SK-N-SH treated with all-trans-retinoic acid at 6 μM for 48 hours (cell line): ENCODE measurements at regions not wholly inside any gene's neighbourhood (a gene's known extent, or its start where the extent isn't known, plus 50 kb on each side); places are given as distances from the start of the nearest gene placed in this dataset.

Experiments used
- ATAC-seq: fragments of 200-7000 bp; cut with Tn5 transposase; 3 replicates; pipeline ENCODE4 v1.9.1; 2020; ENCODE audit warnings: mild to moderate bottlenecking, moderate library complexity
- ARNTL ChIP-seq: fragments of 450-650 bp; formaldehyde crosslinking; IDR thresholded peaks from 2 replicates; pipeline ENCODE4 v1.5.0; 2020; ENCODE audit warnings: low read depth, mild to moderate bottlenecking, moderate library complexity, borderline replicate concordance
- BACH2 ChIP-seq: fragments of 250-450 bp; sonication (Bioruptor Pico); IDR thresholded peaks from 2 replicates; pipeline ENCODE4 v1.9.0; 2021; ENCODE audit warnings: mild to moderate bottlenecking, borderline replicate concordance
- CSDC2 ChIP-seq: fragments of 250-450 bp; sonication (Bioruptor Pico); IDR thresholded peaks from 2 replicates; pipeline ENCODE4 v1.5.0; 2020; ENCODE audit warnings: mild to moderate bottlenecking, moderate library complexity
- ESRRG ChIP-seq: fragments of 250-450 bp; sonication (Bioruptor Pico); IDR thresholded peaks from 2 replicates; pipeline ENCODE4 v1.6.1; 2021; ENCODE audit warnings: mild to moderate bottlenecking
- GLIS3 ChIP-seq: fragments of 250-450 bp; sonication (Bioruptor Pico); IDR thresholded peaks from 2 replicates; pipeline ENCODE4 v1.5.0; 2020; ENCODE audit warnings: mild to moderate bottlenecking, moderate library complexity
- ISL1 ChIP-seq: fragments of 250-450 bp; sonication (Bioruptor Pico); IDR thresholded peaks from 2 replicates; pipeline ENCODE4 v2.1.2; 2022; ENCODE audit warnings: mild to moderate bottlenecking, moderate library complexity
- PPARA ChIP-seq: fragments of 250-450 bp; sonication (Bioruptor Pico); IDR thresholded peaks from 2 replicates; pipeline ENCODE4 v1.5.0; 2020; ENCODE audit warnings: mild to moderate bottlenecking, borderline replicate concordance
- RARB ChIP-seq: fragments of 250-450 bp; sonication (Bioruptor Pico); IDR thresholded peaks from 2 replicates; pipeline ENCODE4 v1.8.0; 2021; ENCODE audit warnings: mild to moderate bottlenecking, moderate library complexity
- SNAI2 ChIP-seq: fragments of 250-450 bp; sonication (Bioruptor Pico); IDR thresholded peaks from 2 replicates; pipeline ENCODE4 v1.5.0; 2020; ENCODE audit warnings: mild to moderate bottlenecking, moderate library complexity
- TCF4 ChIP-seq: fragments of 250-450 bp; sonication (Bioruptor Pico); IDR thresholded peaks from 2 replicates; pipeline ENCODE4 v1.8.0; 2021; ENCODE audit warnings: mild to moderate bottlenecking, moderate library complexity, borderline replicate concordance
- TOX ChIP-seq: fragments of 250-450 bp; sonication (Bioruptor Pico); IDR thresholded peaks from 2 replicates; pipeline ENCODE4 v1.8.0; 2021; ENCODE audit warnings: mild to moderate bottlenecking, moderate library complexity, borderline replicate concordance
- ZC3H10 ChIP-seq: fragments of 250-450 bp; sonication (Bioruptor Pico); IDR thresholded peaks from 2 replicates; pipeline ENCODE4 v1.5.1; 2021; ENCODE audit warnings: mild to moderate bottlenecking, moderate library complexity
- ZFP3 ChIP-seq: fragments of 250-450 bp; sonication (Bioruptor Pico); IDR thresholded peaks from 2 replicates; pipeline ENCODE4 v1.5.0; 2020; ENCODE audit warnings: mild to moderate bottlenecking, moderate library complexity
- ZFP30 ChIP-seq: fragments of 450-650 bp; formaldehyde crosslinking; IDR thresholded peaks from 2 replicates; pipeline ENCODE4 v1.5.0; 2022; ENCODE audit warnings: mild to moderate bottlenecking, moderate library complexity
- ZNF70 ChIP-seq: fragments of 450-650 bp; formaldehyde crosslinking; IDR thresholded peaks from 2 replicates; pipeline ENCODE4 v1.5.0; 2020; ENCODE audit warnings: mild to moderate bottlenecking, moderate library complexity
- TF ChIP-seq, protein P1 (sequence below): fragments of 250-450 bp; sonication (Bioruptor Pico); IDR thresholded peaks from 2 replicates; pipeline ENCODE4 v1.5.1; 2021; ENCODE audit warnings: mild to moderate bottlenecking, moderate library complexity
- TF ChIP-seq, protein P2 (sequence below): fragments of 250-450 bp; sonication (Bioruptor Pico); IDR thresholded peaks from 2 replicates; pipeline ENCODE4 v1.5.0; 2020; ENCODE audit warnings: mild to moderate bottlenecking, moderate library complexity
- TF ChIP-seq, protein P3 (sequence below): fragments of 250-450 bp; sonication (Bioruptor Pico); IDR thresholded peaks from 2 replicates; pipeline ENCODE4 v1.8.0; 2020; ENCODE audit warnings: mild to moderate bottlenecking, moderate library complexity, borderline replicate concordance
- TF ChIP-seq, protein P4 (sequence below): fragments of 250-450 bp; sonication (Bioruptor Pico); IDR thresholded peaks from 2 replicates; pipeline ENCODE4 v1.5.1; 2020; ENCODE audit warnings: low read depth, mild to moderate bottlenecking, moderate library complexity
- TF ChIP-seq, protein P5 (sequence below): fragments of 250-450 bp; sonication (Bioruptor Pico); IDR thresholded peaks from 2 replicates; pipeline ENCODE4 v1.8.0; 2021; ENCODE audit warnings: low read depth, mild to moderate bottlenecking, moderate library complexity, borderline replicate concordance

DNA sequence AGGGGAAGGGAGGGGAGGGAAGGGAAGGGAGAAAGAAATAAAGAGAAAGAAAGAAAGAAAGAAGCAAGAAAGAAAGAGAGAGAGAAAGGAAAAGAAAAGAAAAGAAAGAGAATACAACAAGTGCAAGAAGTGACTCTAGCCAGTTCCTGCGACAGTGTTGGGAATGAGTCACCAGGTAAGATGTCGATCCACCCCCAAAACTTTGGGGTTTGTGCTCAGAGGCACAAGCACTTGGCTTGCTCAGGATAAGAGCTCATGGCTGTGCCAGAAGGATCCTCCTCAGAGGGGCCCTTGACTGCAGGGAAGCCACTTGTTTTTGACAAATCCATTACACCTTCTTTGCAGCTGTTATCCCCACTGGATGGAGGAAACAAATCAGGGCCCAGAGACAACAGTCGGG is 137.7 kb downstream of the TMEM132E start:
- no peak for ATAC-seq
- no peak for TF ChIP-seq TOX (CRISPR knock-in tag)
- no peak for TF ChIP-seq RARB (CRISPR knock-in tag)
- TF ChIP-seq ESRRG (CRISPR knock-in tag), result no peak
- TF ChIP-seq, protein P1, sequence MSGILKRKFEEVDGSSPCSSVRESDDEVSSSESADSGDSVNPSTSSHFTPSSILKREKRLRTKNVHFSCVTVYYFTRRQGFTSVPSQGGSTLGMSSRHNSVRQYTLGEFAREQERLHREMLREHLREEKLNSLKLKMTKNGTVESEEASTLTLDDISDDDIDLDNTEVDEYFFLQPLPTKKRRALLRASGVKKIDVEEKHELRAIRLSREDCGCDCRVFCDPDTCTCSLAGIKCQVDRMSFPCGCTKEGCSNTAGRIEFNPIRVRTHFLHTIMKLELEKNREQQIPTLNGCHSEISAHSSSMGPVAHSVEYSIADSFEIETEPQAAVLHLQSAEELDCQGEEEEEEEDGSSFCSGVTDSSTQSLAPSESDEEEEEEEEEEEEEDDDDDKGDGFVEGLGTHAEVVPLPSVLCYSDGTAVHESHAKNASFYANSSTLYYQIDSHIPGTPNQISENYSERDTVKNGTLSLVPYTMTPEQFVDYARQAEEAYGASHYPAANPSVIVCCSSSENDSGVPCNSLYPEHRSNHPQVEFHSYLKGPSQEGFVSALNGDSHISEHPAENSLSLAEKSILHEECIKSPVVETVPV (CRISPR knock-in tag), result no peak
- TF ChIP-seq, protein P2, sequence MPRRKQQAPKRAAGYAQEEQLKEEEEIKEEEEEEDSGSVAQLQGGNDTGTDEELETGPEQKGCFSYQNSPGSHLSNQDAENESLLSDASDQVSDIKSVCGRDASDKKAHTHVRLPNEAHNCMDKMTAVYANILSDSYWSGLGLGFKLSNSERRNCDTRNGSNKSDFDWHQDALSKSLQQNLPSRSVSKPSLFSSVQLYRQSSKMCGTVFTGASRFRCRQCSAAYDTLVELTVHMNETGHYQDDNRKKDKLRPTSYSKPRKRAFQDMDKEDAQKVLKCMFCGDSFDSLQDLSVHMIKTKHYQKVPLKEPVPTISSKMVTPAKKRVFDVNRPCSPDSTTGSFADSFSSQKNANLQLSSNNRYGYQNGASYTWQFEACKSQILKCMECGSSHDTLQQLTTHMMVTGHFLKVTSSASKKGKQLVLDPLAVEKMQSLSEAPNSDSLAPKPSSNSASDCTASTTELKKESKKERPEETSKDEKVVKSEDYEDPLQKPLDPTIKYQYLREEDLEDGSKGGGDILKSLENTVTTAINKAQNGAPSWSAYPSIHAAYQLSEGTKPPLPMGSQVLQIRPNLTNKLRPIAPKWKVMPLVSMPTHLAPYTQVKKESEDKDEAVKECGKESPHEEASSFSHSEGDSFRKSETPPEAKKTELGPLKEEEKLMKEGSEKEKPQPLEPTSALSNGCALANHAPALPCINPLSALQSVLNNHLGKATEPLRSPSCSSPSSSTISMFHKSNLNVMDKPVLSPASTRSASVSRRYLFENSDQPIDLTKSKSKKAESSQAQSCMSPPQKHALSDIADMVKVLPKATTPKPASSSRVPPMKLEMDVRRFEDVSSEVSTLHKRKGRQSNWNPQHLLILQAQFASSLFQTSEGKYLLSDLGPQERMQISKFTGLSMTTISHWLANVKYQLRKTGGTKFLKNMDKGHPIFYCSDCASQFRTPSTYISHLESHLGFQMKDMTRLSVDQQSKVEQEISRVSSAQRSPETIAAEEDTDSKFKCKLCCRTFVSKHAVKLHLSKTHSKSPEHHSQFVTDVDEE (CRISPR knock-in tag), result no peak
- TF ChIP-seq ZFP3 (CRISPR knock-in tag), result no peak
- TF ChIP-seq, protein P3, sequence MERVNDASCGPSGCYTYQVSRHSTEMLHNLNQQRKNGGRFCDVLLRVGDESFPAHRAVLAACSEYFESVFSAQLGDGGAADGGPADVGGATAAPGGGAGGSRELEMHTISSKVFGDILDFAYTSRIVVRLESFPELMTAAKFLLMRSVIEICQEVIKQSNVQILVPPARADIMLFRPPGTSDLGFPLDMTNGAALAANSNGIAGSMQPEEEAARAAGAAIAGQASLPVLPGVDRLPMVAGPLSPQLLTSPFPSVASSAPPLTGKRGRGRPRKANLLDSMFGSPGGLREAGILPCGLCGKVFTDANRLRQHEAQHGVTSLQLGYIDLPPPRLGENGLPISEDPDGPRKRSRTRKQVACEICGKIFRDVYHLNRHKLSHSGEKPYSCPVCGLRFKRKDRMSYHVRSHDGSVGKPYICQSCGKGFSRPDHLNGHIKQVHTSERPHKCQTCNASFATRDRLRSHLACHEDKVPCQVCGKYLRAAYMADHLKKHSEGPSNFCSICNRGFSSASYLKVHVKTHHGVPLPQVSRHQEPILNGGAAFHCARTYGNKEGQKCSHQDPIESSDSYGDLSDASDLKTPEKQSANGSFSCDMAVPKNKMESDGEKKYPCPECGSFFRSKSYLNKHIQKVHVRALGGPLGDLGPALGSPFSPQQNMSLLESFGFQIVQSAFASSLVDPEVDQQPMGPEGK (CRISPR knock-in tag), result no peak
- TF ChIP-seq PPARA (CRISPR knock-in tag), result no peak
- TF ChIP-seq ZFP30 (CRISPR knock-in tag), result no peak
- TF ChIP-seq ISL1 (CRISPR knock-in tag), result no peak
- TF ChIP-seq SNAI2 (CRISPR knock-in tag), result no peak
- no peak for TF ChIP-seq ZC3H10
- no peak for TF ChIP-seq ZNF70 (CRISPR knock-in tag)
- no peak for TF ChIP-seq GLIS3

DNA sequence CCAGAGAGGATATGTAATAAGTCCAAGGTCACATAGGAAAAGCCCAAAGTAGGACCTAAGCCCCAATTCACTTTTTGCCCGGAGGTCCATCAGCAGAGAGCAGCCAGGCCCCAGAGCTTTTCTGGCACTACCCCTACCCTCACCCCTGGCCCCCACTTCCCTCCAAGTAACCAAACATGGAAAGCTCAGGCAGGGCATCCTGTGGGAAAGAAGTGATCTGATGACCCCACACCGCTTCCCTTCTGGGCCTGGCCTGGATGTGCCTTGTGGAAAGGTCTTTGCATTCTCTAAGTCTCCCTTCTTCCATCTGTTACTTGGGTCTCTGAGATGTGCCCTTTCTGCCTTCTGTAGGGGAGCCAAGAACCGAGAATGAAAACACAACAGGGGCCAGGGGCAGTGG is 136.9 kb downstream of the TMEM132E start:
- no peak for ATAC-seq
- TF ChIP-seq ZFP3 (CRISPR knock-in tag) (no peak), CSDC2 (CRISPR knock-in tag) (no peak), ESRRG (CRISPR knock-in tag) (no peak), TOX (CRISPR knock-in tag) (no peak), ISL1 (CRISPR knock-in tag) (no peak), ZNF70 (CRISPR knock-in tag) (no peak), RARB (CRISPR knock-in tag) (no peak), ZFP30 (CRISPR knock-in tag) (no peak), TCF4 (no peak), GLIS3 (no peak), SNAI2 (CRISPR knock-in tag) (no peak), ARNTL (CRISPR knock-in tag) (no peak), BACH2 (CRISPR knock-in tag) (no peak)
- TF ChIP-seq, protein P4, sequence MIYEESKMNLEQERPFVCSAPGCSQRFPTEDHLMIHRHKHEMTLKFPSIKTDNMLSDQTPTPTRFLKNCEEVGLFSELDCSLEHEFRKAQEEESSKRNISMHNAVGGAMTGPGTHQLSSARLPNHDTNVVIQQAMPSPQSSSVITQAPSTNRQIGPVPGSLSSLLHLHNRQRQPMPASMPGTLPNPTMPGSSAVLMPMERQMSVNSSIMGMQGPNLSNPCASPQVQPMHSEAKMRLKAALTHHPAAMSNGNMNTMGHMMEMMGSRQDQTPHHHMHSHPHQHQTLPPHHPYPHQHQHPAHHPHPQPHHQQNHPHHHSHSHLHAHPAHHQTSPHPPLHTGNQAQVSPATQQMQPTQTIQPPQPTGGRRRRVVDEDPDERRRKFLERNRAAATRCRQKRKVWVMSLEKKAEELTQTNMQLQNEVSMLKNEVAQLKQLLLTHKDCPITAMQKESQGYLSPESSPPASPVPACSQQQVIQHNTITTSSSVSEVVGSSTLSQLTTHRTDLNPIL (CRISPR knock-in tag), result no peak
- TF ChIP-seq, protein P5, sequence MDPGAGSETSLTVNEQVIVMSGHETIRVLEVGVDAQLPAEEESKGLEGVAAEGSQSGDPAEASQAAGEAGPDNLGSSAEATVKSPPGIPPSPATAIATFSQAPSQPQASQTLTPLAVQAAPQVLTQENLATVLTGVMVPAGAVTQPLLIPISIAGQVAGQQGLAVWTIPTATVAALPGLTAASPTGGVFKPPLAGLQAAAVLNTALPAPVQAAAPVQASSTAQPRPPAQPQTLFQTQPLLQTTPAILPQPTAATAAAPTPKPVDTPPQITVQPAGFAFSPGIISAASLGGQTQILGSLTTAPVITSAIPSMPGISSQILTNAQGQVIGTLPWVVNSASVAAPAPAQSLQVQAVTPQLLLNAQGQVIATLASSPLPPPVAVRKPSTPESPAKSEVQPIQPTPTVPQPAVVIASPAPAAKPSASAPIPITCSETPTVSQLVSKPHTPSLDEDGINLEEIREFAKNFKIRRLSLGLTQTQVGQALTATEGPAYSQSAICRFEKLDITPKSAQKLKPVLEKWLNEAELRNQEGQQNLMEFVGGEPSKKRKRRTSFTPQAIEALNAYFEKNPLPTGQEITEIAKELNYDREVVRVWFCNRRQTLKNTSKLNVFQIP (CRISPR knock-in tag), result no peak
- TF ChIP-seq, protein P1 (CRISPR knock-in tag), result no peak
- TF ChIP-seq, protein P2 (CRISPR knock-in tag), result no peak
